ENCODE measurements at regions not wholly inside any gene's neighbourhood (a gene's known extent, or its start where the extent isn't known, plus 50 kb on each side); places are given as distances from the start of the nearest gene placed in this dataset.

DNA sequence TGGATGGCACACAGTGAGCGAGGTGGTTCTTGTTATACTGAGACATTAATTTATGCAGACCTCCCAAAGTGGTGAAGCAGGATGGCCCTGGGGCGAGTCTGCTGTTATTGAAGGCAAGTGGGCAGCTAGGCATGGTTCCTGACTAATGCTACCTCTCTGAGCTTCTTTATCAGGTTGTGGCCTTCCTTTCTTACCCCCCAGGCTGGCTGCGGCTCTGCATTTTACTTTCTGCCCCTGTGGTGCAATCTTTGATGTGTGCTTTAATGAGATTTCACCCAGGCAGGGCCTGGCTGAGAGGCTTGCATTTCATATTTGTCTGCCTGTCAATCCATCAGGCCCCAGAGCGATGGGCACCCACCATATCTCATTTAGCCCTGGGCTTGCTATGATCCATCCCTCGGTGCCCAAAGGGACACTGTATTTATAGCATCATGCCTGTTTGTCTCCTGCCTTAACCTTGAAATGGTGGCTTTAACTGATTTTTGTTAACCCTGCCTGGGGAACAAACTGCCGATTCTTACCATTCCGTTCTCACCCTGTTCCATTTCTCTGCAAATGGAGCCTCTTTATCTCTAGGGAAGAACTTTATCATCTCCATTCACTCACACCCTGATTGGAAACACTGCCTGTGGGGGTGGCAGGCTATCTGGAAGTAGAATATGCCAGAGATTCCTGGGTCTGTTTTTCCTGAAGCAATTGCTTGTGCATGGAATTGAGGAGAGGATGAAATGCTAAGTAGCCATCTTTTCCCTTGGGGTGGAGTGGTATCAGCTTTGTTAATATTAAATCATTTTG is 316.2 kb upstream of the THSD7B start:
- DNase-seq, result no peak

DNA sequence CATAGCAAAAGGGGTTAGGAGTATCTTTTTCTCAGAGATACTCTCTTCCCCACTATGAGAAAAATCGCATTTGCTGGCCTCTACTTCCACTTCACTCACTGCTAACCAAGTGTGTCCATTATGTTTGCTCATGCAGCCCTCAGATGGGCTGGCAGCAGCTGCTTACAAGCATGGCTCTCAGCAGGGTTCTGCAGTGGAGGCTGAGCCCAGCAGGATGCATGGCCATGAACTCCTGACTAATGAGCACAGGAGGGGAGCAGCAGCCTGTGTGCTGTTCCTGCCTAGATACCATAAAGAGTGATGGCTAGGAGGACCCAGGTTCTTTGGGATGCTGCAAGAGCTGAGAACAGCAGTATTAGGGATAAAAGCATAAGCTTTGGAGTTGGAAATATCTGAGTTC is 316.9 kb upstream of the THSD7B start:
- peak; percentile 40 for DNase-seq

DNA sequence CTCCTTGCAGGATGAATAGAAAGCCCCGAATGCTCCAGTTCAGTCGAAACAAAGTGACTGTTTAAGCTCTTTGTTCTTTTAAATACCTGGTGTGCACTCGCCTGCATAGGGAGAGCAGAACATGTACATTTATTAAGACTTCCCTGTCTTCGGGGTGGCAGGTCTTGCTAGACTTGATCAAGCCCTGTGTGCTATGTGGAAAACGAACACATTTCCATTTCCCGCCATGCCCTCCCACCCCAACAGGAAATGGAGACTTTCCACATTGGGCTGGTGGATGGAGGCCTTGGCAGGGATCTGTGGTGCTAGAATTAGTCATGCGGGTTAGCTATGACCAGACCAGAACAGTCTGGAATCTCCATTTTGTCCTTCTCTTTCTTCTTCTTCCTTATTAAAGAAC is 321.0 kb upstream of the THSD7B start:
- DNase-seq, result no peak

DNA sequence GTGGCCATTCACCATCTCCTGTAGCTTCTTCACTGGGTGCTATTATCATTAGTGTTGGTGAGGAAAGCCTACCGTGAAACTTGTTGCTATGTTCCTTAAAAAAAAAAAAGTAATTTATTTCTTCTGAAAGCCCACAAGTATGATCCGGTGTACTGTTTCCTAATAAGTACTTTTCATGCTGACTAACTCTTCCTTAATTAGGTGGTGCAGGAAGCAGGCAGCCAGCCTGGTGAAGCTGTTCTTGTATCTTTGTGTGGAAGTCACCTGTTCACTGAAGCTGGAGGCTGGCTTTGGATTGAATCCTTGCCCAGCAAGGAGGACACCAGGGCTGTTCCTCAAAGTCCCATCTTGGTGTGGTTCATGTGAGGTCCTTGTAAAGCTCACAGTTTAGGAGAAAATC is 321.7 kb upstream of the THSD7B start:
- no peak for DNase-seq

DNA sequence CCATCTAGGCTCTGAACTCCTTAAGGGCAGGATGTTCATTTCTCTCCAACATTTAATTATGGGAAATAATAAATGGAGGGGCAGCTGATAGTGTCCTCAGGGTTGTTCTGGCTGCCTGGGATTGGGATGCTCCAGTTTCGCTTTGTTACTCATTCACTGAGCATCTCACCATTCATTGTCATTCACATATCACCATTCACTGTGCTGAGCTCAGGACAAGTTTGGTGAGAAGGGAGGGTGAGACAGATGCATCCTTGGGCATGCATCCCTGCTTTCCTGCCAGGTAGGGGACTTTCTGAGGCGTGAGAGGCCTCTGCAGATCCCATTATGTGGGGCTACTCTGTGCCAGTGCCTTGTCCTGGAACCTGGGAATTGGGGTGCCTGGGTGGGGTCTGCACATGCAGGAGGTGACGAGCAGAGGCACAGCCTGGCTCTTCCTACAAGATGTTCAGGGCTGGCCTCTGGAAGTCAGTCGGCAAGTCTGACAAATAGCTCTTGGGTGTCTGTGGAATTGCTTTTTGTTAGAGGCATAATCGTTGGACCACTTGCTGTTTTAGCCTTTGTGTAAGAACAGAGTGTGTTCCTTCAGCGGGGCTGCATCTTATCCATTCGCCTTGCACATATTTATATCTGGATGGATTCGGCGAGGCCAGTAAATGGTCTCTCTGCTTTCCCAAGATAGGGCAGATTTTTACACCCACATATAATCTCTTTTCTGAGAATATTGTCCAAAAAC is 323.2 kb upstream of the THSD7B start:
- no peak for DNase-seq

DNA sequence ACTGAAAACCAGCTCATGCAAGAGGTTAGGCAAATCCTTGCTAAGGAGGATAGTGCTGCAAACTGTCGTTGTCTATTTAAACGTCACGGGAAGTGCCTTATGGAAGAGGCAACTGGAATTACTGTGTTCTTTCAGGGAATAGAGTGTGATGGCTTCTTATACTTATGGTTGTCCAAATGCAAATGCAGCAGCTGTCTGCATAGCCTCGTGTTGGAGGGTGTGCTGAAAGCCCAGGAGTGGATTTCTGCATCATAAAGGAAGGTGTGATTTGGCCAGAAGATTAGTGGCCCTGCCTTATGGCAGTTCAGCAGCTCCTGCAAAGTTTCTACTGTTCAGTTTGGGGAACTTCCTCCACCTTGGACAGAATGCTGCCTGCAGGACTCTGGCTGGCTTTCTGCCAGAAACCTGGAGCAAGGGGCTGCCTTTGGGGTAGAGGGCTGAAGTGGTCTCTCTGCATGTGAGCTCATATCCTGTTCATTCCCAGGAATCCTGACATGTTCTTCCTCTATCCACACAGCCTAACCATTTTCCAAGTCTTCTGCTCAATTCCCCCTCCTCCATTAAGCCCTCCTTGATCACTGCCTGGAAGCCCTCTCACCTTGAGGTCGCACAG is 321.2 kb upstream of the CXCR4 start:
- DNase-seq, result no peak

DNA sequence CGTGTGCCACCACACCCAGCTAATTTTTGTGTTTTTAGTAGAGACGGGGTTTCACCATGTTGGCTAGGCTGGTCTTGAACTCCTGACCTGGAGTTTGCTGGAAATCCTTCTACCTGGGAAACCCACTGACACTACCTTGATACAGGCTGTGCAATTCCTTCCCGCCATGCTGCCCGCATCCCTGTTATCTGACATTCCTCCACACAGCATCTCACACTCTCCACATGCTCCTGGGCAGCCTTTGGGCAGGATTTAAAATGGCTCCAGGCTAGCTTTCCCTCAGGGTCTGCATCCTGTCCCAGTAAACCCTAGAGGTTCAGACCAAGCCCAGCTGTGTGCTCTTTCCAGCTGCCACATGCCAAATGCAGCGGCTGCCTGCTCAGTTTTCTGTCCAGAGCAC is 319.5 kb upstream of the CXCR4 start:
- DNase-seq, result no peak

DNA sequence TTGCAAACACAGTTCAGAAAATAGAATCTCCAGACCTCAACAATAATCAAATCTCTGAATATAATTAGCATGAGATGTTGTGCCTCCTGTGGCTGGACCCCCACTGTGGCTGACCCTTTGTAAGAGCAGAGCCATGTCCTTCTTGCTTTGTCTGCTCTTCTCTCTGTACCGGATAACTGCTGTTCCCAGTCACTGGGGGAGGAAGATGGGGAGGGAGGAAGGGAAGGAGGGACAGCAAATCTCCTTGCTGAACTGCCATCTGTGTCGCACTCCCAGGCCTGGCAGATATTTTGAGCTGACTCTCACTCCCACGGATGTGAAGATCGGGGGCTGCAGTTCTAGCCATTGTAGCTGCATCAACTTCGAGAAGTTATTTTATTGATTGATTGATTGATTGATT is 319.0 kb upstream of the CXCR4 start:
- no peak for DNase-seq

DNA sequence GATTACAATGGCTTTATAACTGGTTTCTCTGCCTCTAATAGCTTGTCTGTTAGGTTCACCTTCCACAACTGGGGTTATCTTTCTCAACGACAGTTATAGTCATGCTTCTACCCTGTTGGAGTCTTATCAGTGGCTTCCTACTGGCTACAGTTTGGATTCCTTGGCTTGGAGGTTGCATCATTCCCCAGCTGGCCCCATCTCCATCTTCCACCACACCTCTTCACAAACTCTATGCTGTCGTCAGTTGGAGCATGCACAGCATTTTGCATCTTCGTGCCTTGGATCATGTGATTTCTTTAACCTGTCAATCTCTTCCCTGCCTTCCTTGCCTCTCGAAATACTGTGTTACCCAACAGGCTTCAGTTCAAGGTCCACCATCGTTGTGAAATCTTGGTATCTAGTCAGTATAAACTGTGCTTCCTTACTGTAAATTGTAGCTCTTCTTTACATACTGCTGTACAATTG is 316.3 kb upstream of the CXCR4 start:
- no peak for DNase-seq

DNA sequence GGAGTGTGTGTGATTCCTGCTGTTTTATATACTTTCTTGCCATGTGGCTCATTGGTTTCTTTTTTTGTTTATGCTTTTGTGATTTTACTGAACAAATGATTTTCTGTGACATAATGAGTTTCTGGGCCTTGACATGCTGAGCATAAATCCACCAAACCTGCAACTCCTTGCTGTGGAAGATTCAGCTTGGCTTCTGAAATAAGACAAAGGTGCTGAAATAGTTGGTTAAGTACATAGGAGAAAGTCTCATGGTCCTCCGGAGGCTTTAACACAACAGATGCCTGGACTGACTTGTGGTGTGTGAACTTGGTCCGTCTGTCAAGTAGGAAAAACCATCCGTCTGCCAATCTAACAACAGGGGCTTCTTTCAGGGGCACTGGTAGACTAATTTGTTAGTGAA is 315.3 kb upstream of the CXCR4 start:
- no peak for DNase-seq

DNA sequence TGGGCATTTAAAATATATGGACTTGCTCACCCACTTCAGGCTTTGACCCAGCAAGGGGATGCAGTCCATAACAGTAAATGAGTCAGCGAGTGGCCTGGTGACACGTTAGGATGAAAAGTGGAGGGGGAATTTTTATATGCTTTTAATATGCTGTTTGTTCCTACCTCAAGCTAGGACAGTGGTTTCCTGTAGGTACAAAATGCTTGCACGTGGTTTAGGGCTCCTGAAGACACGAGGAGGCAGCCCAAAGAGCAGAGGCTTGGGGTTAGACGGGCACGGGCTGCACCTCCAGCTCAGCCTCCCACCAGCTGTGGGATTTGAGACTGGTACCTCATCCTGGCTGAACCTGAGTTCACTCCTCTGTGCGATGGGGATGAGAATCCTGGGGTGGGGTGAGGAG is 306.2 kb upstream of the CXCR4 start:
- no peak for DNase-seq

DNA sequence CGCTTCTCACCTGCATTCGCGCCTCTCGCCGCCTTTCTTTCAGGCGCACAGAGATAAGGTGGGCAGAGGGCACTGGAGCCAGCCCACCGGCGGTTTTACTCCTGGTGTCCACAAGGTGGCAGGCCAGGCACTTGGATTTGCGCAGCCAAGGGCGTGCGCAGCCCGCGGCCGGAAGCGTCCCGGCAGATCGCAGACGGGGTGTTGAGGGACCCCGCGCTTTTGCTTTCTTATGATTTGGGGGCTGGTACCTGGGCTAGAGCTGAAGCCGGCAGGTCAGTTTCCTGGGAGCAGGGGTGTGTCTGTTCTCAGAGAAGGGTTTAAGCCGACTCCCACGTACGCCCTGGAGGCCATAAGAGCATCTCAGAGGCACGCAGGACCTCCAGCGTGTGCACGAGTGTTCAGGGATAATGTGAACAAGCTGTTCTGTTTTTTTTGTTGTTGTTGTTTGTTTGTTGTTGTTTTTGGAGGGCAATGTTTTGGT is 305.6 kb upstream of the CXCR4 start:
- DNase-seq, result peak; percentile 77

DNA sequence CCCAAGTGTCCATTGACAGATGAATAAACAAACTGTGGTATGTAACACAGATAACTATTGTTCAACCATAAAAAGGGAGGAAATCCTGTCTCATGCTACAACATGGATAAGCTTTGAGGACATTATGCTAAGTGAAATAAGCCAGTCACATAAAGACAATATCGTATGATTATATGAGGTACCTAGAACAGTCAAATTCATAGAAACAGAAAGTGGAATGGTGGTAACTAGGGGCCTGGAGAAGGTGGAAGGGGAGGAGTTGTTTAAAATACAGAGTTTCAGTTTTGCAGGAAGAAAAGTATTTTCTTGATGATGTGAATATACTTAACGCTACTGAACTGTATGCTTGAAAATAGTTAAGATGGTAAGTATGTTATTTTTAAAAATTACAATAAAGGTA is 304.6 kb upstream of the CXCR4 start:
- no peak for DNase-seq

DNA sequence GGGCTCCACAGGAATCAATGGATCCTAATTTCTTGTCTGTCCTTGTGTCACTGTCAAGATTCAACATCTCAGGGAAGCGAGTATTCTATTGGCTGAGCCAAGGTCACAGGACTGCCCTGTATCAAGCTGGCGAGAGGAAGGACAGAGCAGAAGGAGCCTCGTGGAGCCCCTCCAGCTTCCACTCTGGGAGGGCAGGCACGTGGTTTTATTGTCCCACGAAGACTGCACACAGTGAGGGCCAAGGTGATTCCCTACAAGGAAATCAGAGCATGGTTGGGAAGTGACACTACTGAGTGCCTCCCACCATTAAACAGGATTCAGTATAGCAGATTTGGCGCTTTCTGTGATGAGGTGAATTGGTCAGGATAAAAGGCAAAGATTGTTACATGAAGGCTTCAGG is 302.4 kb upstream of the CXCR4 start:
- DNase-seq, result no peak

DNA sequence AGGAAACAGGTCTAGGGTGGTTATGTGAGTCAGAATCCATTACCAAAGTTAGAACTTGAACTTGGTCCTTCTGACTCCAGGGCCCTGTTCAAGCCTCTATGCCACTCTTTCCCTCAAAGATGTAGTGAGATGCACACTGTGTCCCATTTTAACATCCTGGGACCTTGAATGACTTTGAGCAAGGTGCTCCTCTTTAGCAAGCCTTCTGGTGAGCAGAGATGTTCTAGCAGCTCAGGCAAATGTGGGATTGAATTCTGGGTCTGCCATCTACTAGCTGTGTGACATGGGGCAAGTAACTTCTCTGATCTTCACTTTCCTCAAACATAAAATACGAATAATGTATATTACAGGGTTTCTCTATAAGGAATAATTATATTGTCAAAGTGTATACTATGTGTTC is 294.0 kb upstream of the CXCR4 start:
- DNase-seq, result no peak

DNA sequence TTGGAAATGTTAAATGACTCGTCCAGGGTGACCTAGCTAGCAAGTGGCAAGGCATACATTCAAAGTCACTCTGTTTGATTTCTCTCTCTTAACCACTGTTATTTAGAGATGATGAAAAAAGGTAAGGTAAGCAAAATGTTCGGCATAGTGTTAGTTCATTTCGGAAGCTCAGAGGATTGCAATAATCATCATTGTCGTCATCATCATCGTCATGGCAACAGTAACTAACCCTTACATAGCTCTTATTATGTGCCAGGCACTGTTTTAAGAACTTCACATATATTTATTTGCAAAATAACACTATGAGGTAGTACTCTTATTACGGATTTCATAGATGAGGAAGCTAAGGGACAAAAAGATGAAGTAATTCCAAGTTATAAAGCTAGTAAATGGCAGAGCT is 292.7 kb upstream of the CXCR4 start:
- no peak for DNase-seq

DNA sequence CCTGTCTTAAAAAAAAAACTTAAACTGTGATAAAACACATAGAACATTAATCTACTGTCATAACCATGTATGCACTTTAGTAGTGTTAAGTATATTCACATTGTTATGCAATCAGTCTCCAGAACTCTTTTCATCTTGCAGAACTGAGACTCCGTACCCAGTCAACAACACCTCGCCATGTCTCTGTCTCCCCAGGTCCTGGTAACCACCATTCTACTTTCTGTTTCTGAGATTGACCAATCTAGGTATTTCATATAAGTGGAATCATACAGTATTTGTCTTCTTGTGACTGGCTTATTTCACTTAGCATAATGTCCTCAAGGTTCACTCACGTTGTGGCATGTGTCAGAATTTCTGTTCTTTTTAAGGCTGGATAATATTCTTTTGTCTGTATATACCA is 290.8 kb upstream of the CXCR4 start:
- DNase-seq, result no peak

DNA sequence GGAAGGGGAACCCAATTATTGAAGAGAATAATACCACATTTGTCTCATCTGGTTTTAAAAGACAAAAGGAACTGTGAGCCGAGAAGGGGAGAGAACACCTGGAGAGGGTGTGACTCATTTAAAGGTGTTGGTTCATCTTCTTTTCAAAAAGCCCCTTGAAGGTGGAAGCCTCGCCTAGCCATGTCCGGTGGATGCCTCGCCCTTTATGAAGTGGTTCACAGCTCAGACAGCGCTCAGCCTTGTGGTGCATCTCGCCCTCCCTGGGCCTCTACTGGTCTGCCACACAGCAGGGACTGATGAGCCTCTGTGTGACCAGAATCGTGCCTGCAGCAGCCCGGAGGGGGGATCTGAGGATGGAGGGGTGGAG is 290.0 kb upstream of the CXCR4 start:
- DNase-seq, result no peak

DNA sequence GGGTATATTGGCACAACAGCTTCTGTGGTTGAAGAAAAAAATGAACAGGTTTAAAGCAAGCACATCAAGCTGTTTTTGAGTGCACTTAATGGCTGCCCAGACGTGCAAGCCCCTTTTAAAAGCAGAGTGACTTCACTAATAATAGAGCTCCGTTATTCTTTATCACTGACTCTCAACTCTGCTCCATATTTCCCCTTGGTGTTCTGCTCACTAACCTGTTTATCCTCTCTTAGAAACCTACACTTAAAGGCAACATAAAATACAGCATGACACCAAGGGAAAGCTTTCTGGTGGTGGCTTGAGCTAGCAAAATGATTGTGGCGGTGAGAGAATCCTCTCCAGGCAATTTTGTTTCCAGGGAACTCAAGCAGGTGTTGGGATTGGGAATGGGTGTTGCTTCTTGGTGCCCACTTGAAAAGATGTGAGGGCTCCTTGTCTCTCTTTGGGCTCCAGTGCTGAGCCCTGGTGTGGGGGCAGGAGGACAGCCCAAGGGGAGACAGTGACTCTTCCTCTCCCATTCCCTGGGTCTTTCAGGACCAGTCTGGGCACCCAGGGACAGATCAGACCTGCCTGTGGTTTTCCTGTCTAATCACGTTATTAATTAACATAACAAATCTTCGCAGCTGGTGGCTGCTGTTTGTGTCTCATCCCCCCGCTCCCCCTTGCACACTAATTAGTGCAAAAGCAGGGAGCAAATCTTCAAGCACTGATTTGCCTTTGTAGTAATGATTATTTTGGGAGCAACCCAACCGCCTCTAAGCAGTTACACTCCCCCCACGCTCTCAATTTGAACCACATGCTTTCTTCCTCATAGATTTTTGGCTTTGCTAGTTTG is 289.4 kb upstream of the CXCR4 start:
- DNase-seq, result no peak

DNA sequence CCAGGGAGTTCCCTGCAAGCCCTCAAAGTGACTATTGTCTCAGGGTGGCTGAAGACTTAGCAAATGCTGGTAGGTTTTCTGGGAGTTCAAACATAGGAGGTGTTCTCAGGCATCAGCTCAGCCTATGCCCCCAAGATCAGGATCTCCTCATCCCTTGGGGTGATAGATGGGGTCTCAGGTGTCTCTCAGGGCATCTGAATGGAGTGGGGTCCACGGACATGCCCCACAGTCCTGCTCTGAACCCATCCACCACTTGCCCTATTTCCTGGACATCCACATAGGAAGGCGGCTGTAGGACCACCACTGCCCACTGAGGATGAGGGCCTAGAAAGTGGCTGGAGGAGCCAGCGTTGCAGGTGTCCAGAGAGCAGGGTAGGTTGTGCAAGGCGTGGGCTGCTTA is 287.0 kb upstream of the CXCR4 start:
- DNase-seq, result no peak

DNA sequence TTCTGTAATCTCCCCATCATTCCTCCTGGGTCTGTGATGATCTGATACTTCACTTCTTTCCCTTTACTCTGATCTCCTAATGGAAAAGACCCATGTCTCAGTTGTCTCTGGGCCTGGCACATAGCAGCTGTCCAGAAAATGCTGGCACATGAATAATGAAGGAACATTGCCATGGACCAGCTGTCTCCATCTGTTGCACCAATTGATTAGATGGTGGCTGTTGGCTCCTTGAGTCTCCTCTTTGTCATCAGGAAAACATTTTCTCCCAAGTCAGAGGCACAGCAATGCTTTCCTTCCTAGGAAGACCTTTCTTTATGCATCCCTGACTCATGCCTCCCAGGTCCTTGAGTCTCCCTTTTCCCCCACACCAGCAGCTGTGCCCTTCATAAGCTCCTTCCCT is 286.2 kb upstream of the CXCR4 start:
- DNase-seq, result peak; percentile 51

DNA sequence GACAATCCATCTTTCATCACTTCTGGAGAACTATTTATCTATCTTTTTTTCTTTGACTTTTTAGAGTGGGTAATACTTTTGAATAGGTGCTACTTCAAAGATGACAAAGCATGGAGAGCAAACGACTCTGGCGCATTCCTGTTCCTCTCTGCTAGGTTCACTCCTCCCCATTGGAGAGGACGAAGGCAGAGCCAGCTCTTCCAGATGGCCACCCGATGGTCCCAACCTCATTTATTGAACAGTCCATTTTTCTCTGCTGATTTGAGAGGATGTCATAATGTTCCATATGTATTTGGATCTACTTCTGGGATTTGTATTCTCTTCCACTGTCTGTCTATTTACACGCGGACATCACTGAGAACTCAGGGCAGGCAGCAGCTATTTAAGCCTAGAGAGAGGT is 284.3 kb upstream of the CXCR4 start:
- no peak for DNase-seq

DNA sequence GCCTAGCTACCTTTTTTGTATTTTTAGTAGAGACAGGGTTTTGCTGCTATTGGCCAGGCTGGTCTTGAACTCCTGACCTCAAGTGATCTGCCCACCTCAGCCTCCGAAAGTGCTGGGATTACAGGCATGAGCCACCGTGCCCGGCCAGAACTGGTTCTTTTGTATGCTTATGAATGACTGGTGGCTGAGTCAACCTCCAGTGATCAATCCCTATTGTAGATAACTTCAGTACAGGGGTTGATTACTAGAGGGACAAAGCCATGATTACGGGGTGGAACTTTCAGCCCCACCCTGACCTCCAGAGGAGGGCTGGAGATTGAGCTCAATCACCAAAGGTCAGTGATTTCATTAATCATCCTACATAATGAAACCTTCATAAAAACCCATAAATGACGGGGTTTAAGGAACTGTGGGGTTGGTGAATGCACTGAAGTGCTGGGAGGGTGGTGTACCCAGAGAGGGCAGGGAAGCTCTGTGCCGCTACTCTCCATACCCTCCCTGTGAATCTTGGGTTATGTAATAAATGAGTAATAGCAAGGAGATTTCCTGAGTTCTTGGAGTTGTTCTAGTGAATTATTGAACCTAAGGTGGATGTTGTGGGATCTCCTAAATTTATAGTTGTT is 281.8 kb upstream of the CXCR4 start:
- DNase-seq, result no peak

All from NCI-H1694 (cell line).